ENCODE measurements at regions not wholly inside any gene's neighbourhood (a gene's known extent, or its start where the extent isn't known, plus 50 kb on each side); places are given as distances from the start of the nearest gene placed in this dataset.
"Not testable (repeated sequence)": the region's sequence is repeated elsewhere in the genome, so short reads cannot be mapped to it uniquely, and the experiment has no call there.

GRCh38 chr12:73053893-73054292 lies 781.7 kb downstream of the TRHDE start:
- no peak for DNase-seq

- DNase-seq = no peak
Observed at GRCh38 chr12:73057428-73057827, 785.3 kb downstream of the TRHDE start.

GRCh38 chr12:73065913-73066312 lies 793.7 kb downstream of the TRHDE start:
- DNase-seq = no peak

GRCh38 chr12:73067616-73068015 lies 795.4 kb downstream of the TRHDE start:
- DNase-seq = no peak

GRCh38 chr12:73072214-73072613 lies 800.0 kb downstream of the TRHDE start:
- no peak for DNase-seq

GRCh38 chr12:73076760-73077159 lies 804.6 kb downstream of the TRHDE start:
- DNase-seq = no peak

GRCh38 chr12:73083736-73084135 lies 811.6 kb downstream of the TRHDE start:
- DNase-seq = no peak

GRCh38 chr12:73106296-73106695 lies 834.1 kb downstream of the TRHDE start:
- DNase-seq = no peak

- DNase-seq = no peak
Observed at GRCh38 chr12:73106896-73107295, 834.7 kb downstream of the TRHDE start.

GRCh38 chr12:73110816-73111215 lies 838.6 kb downstream of the TRHDE start:
- no peak for DNase-seq

GRCh38 chr12:73112035-73112816 lies 840.1 kb downstream of the TRHDE start:
- DNase-seq = no peak

GRCh38 chr12:73124480-73124879 lies 852.3 kb downstream of the TRHDE start:
- DNase-seq = no peak

- DNase-seq = no peak
Observed at GRCh38 chr12:73125148-73125547, 853.0 kb downstream of the TRHDE start.

- no peak for DNase-seq
Observed at GRCh38 chr12:73136386-73136785, 864.2 kb downstream of the TRHDE start.

- DNase-seq = not testable (repeated sequence)
Observed at GRCh38 chr12:73139642-73140041, 867.5 kb downstream of the TRHDE start.

- no peak for DNase-seq
Observed at GRCh38 chr12:73158341-73158740, 886.2 kb downstream of the TRHDE start.

GRCh38 chr12:73159954-73160353 lies 887.8 kb downstream of the TRHDE start:
- no peak for DNase-seq

GRCh38 chr12:73161970-73162369 lies 889.8 kb downstream of the TRHDE start:
- DNase-seq = no peak

- no peak for DNase-seq
Observed at GRCh38 chr12:73180734-73181133, 908.6 kb downstream of the TRHDE start.

- DNase-seq = no peak
Observed at GRCh38 chr12:73181244-73181643, 909.1 kb downstream of the TRHDE start.

GRCh38 chr12:73185403-73185802 lies 913.2 kb downstream of the TRHDE start:
- no peak for DNase-seq

GRCh38 chr12:73186272-73186671 lies 914.1 kb downstream of the TRHDE start:
- DNase-seq = no peak

- DNase-seq = no peak
Observed at GRCh38 chr12:73187765-73188164, 915.6 kb downstream of the TRHDE start.

- DNase-seq = no peak
Observed at GRCh38 chr12:73210548-73211204, 938.5 kb downstream of the TRHDE start.

GRCh38 chr12:73220951-73221350 lies 948.8 kb downstream of the TRHDE start:
- no peak for DNase-seq
